ENCODE measurements at regions not wholly inside any gene's neighbourhood (a gene's known extent, or its start where the extent isn't known, plus 50 kb on each side); places are given as distances from the start of the nearest gene placed in this dataset.

DNA sequence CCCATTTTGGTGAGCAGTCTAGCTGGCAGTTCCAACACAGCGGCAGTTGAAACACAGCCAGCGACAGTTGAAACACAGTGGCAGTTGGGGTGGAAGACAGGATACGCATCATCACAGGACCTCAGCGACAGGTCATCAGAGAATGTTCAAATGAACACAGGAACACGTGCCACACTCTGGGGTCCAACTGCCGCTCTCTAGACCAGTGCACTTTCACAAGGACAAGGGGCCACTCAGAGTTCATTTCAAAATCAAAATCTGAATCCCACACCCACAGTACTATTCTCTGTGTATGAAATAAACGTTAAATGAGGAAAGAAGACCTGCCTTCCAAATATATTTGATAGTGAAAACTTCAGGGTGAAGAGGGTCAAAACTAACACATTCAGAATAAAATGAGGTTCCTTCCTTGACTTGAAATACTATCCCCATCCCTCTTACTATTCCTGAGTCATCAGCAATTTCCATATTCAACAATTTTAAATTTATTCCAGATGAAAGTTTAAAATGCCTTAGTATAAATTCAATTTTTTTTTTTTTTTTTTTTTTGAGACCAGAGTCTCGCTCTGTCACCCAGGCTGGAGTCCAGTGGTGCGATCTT is 53.0 kb upstream of the SIMC1 start:
- Histone ChIP-seq H3K9me3 (replicated peaks) (no peaks in the 10 kb centered on the region), H3K4me1 (replicated peaks) (no peaks in the 10 kb centered on the region), H3K27ac (no peak overlapping the region), H3K36me3 (no peaks in the 10 kb centered on the region), H3K27me3 (replicated peaks) (peaks cover 14% of the 10 kb centered on the region), H3K4me3 (no peak overlapping the region)
- DNase-seq (ENCODE audit: low read depth in 1 of 2, low spot score in 2 of 2), result no peak

- Histone ChIP-seq H3K36me3 (no peaks in the 10 kb centered on the region), H3K27ac (no peak overlapping the region), H3K4me1 (replicated peaks) (no peaks in the 10 kb centered on the region), H3K27me3 (replicated peaks) (peaks cover 17% of the 10 kb centered on the region), H3K9me3 (replicated peaks) (no peaks in the 10 kb centered on the region), H3K4me3 (no peak overlapping the region)
- DNase-seq (ENCODE audit: low read depth in 1 of 2, low spot score in 2 of 2), result no peak
Measured at GRCh38 chr5:176186107-176186506, 52.1 kb upstream of the SIMC1 start.

DNA sequence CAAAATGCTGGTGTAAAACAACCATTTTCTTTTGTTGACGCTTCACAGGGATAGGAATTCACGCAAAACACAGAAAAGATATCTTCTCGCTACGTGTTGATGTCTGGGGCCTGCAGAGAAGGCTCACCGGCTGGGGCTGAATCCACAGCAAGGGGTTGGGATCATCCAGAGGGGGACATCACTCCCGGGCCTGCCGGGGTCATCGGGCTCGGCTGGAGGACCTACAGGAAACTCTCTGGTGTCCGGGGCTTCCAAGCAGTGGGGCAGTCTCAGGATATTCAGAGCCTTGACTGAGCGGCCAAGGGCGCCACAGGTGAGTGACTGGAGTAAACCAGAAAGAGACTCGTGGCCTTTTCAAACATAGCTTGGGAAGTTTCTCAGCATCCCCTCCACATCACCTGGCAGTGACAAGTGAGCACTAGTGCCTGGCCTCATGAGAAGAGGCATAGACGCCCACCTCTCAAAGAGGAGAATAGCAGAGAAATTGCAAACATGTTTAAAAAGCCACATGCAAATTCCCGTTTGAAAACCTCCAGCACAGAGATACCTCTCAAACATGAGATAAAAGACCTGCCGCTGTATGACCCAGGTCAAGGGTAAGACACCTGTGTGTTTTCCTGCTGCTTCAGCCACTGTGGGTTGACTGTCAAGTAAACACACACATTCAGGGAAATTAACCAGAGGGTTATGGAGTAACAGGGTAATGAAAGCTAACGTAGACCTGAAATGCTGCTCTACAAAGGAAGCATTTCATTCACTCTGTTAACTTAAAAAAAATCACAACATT is 50.8 kb upstream of the SIMC1 start:
- H3K27me3 ChIP-seq (replicated peaks), result peaks cover 18% of the 10 kb centered on the region
- H3K9me3 ChIP-seq (replicated peaks), result no peaks in the 10 kb centered on the region
- no peaks in the 10 kb centered on the region for H3K4me1 ChIP-seq (replicated peaks)
- no peak overlapping the region for H3K4me3 ChIP-seq
- no peak overlapping the region for H3K27ac ChIP-seq
- DNase-seq (ENCODE audit: low read depth in 1 of 2, low spot score in 2 of 2), result no peak
- no peaks in the 10 kb centered on the region for H3K36me3 ChIP-seq

- peaks cover 20% of the 10 kb centered on the region for H3K27me3 ChIP-seq (replicated peaks)
- H3K27ac ChIP-seq, result no peak overlapping the region
- H3K9me3 ChIP-seq (replicated peaks), result no peaks in the 10 kb centered on the region
- no peaks in the 10 kb centered on the region for H3K36me3 ChIP-seq
- no peaks in the 10 kb centered on the region for H3K4me1 ChIP-seq (replicated peaks)
- DNase-seq (ENCODE audit: low read depth in 1 of 2, low spot score in 2 of 2), result no peak
- no peak overlapping the region for H3K4me3 ChIP-seq
Measured at GRCh38 chr5:176188085-176188484, 50.1 kb upstream of the SIMC1 start.

All from SJSA1 (cell line).